ENCODE measurements at regions not wholly inside any gene's neighbourhood (a gene's known extent, or its start where the extent isn't known, plus 50 kb on each side); places are given as distances from the start of the nearest gene placed in this dataset.

DNA sequence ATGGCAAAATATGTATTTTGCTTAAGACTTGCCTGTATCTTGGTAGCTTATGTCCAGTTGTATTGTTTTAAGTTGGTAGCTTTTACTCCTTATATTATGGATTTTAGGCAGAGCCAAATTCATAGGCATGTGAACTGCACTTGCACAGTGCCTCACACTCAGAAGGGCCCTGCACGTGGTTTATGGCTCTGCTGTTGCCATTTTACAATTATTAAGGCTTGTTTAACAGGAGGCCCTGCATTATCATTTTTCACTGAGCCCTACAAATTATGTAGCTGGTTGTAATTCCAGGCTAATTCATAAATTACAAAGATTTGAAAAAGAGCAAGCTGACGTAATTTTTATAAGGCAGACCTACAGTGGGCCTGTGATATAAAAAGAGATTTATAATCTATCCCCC is 537.6 kb upstream of the UBE2E2 start:
- Histone ChIP-seq H2AFZ (ENCODE audit: low read depth, low read length) (no peak overlapping the region), H4K20me1 (replicated peaks; ENCODE audit: control insufficient read depth, extremely low read depth, insufficient read depth, low read length) (no peaks in the 10 kb centered on the region), H3K9ac (replicated peaks; ENCODE audit: extremely low read depth, insufficient read depth, low read length) (no peak overlapping the region), H3K4me3 (replicated peaks in 1 of 3; ENCODE audit: insufficient read depth in 1 of 3, low read depth in 1 of 3, low read length in 3 of 3) (no peak overlapping the region), H3K27ac (ENCODE audit: insufficient read depth, low read depth, low read length) (no peak overlapping the region), H3K27me3 (ENCODE audit: control insufficient read depth in 2 of 2, insufficient read depth in 2 of 2, low read length in 2 of 2) (no peaks in the 10 kb centered on the region), H3K4me1 (ENCODE audit: control insufficient read depth, extremely low read depth, insufficient read depth, low read length) (no peaks in the 10 kb centered on the region), H3K9me1 (replicated peaks; ENCODE audit: control insufficient read depth, extremely low read depth, insufficient read depth, low read length) (no peaks in the 10 kb centered on the region), H3K79me2 (ENCODE audit: control insufficient read depth, insufficient read depth, low read length) (no peaks in the 10 kb centered on the region), H3K9me3 (replicated peaks; ENCODE audit: control insufficient read depth, insufficient read depth, low read length) (peaks cover 3% of the 10 kb centered on the region), H3K36me3 (ENCODE audit: control insufficient read depth in 2 of 2, extremely low read depth in 1 of 2, insufficient read depth in 2 of 2, low read length in 2 of 2) (no peaks in the 10 kb centered on the region), H3K4me2 (ENCODE audit: insufficient read depth, low read length) (no peak overlapping the region)
- intact Hi-C loops (cut with micrococcal nuclease) (no loop called here), dilution Hi-C loops (cut with MboI; ENCODE audit: extremely low pct_ligation_motif_present, low sequenced_read_pairs) (no loop called here)
- POLR2A ChIA-PET, result no interaction called here
- FAIRE-seq (no peak), DNase-seq (ENCODE audit: low read depth, low spot score) (no peak)
- CTCF ChIA-PET, result no interaction called here
- BruUV-seq (replicated peaks), result no TSS peak
- TF ChIP-seq GATA2 (IDR thresholded peaks at IDR 0.05; ENCODE audit: insufficient read depth, insufficient read length, low read depth, low read length), result no peak
- TF ChIP-seq EZH2 (IDR thresholded peaks at IDR 0.05; ENCODE audit: borderline replicate concordance, low read depth, low read length, severe bottlenecking), result no peak
- TF ChIP-seq, protein P1, sequence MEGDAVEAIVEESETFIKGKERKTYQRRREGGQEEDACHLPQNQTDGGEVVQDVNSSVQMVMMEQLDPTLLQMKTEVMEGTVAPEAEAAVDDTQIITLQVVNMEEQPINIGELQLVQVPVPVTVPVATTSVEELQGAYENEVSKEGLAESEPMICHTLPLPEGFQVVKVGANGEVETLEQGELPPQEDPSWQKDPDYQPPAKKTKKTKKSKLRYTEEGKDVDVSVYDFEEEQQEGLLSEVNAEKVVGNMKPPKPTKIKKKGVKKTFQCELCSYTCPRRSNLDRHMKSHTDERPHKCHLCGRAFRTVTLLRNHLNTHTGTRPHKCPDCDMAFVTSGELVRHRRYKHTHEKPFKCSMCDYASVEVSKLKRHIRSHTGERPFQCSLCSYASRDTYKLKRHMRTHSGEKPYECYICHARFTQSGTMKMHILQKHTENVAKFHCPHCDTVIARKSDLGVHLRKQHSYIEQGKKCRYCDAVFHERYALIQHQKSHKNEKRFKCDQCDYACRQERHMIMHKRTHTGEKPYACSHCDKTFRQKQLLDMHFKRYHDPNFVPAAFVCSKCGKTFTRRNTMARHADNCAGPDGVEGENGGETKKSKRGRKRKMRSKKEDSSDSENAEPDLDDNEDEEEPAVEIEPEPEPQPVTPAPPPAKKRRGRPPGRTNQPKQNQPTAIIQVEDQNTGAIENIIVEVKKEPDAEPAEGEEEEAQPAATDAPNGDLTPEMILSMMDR (IDR thresholded peaks at IDR 0.05; ENCODE audit: extremely low read depth in 1 of 2, insufficient read depth in 1 of 2, low read depth in 1 of 2, low read length in 2 of 2), result no peak
- no peak for TF ChIP-seq MYC (IDR thresholded peaks at IDR 0.05; ENCODE audit: low read depth, low read length)
- TF ChIP-seq FOS (IDR thresholded peaks at IDR 0.05; ENCODE audit: borderline replicate concordance, insufficient read depth, low read length), result no peak
- TF ChIP-seq, protein P2, sequence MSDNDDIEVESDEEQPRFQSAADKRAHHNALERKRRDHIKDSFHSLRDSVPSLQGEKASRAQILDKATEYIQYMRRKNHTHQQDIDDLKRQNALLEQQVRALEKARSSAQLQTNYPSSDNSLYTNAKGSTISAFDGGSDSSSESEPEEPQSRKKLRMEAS (IDR thresholded peaks at IDR 0.05; ENCODE audit: insufficient read depth, insufficient read length), result no peak
- TF ChIP-seq POLR2A (IDR thresholded peaks at IDR 0.05; ENCODE audit: low read depth, low read length), result no peak
- TF ChIP-seq POLR2AphosphoS5 (IDR thresholded peaks at IDR 0.05; ENCODE audit: insufficient read depth, low read depth, low read length), result no peak
- no peak for TF ChIP-seq JUN (IDR thresholded peaks at IDR 0.05; ENCODE audit: borderline replicate concordance, insufficient read depth, insufficient read length, low read depth)

Measured in endothelial cell of umbilical vein (primary cell).